BJ (cell line): ENCODE measurements at regions not wholly inside any gene's neighbourhood (a gene's known extent, or its start where the extent isn't known, plus 50 kb on each side); places are given as distances from the start of the nearest gene placed in this dataset.

Experiments used
- CTCF ChIA-PET: fragments of 350-600 bp; formaldehyde crosslinking; extraction: SDS; loops from one replicate; lab custom pipeline; 2021; ENCODE audit warnings: antibody characterized with exemption, inconsistent platforms; lab: Yijun Ruan, JAX
- POLR2A ChIA-PET: fragments of 300-600 bp; sonication (Branson Sonifier 250); formaldehyde crosslinking; extraction: SDS; loops from one replicate; lab custom pipeline; 2021; ENCODE audit warnings: antibody characterized with exemption; lab: Charles Lee
- DNase-seq: peaks from one replicate; pipeline ENCODE4 v3.0.0-alpha.2; 2011; ENCODE audit warnings: low read depth
- H3K27me3 ChIP-seq: 2 replicates; pipeline ENCODE4 v1.6.0; 2011; ENCODE audit warnings: low read length; ENCODE audit not compliant: control insufficient read depth, insufficient read depth
- H3K36me3 ChIP-seq: 2 replicates; pipeline ENCODE4 v1.5.1; 2011; ENCODE audit warnings: low read length; ENCODE audit not compliant: control insufficient read depth, insufficient read depth
- H3K4me3 ChIP-seq: 2 replicates; pipeline ENCODE4 v1.5.1; 2011; ENCODE audit warnings: low read depth, mild to moderate bottlenecking, control low read depth, low read length
- TF ChIP-seq, protein P1 (sequence below): IDR thresholded peaks from 2 replicates; pipeline ENCODE4 v1.5.1; 2011; ENCODE audit warnings: low read depth, mild to moderate bottlenecking, control low read depth, inconsistent platforms, low read length, moderate library complexity; ENCODE audit not compliant: insufficient read depth

- no peak for DNase-seq
- no peaks in the 10 kb centered on the region for H3K27me3 ChIP-seq
- H3K4me3 ChIP-seq, result no peak overlapping the region
- ChIA-PET POLR2A (no interaction called here), CTCF (interaction anchor here (0.9 kb wide), 1 partner anchor 28 kb away, joined by 3 read pairs; no protein-coding TSS in a partner anchor)
- TF ChIP-seq, protein P1, sequence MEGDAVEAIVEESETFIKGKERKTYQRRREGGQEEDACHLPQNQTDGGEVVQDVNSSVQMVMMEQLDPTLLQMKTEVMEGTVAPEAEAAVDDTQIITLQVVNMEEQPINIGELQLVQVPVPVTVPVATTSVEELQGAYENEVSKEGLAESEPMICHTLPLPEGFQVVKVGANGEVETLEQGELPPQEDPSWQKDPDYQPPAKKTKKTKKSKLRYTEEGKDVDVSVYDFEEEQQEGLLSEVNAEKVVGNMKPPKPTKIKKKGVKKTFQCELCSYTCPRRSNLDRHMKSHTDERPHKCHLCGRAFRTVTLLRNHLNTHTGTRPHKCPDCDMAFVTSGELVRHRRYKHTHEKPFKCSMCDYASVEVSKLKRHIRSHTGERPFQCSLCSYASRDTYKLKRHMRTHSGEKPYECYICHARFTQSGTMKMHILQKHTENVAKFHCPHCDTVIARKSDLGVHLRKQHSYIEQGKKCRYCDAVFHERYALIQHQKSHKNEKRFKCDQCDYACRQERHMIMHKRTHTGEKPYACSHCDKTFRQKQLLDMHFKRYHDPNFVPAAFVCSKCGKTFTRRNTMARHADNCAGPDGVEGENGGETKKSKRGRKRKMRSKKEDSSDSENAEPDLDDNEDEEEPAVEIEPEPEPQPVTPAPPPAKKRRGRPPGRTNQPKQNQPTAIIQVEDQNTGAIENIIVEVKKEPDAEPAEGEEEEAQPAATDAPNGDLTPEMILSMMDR, result no peak
- H3K36me3 ChIP-seq, result no peaks in the 10 kb centered on the region
Measured at GRCh38 chr6:163789199-163789810, 374.8 kb downstream of the QKI start.

GRCh38 chr6:163786995-163787671 lies 372.6 kb downstream of the QKI start:
- DNase-seq, result no peak
- H3K27me3 ChIP-seq, result no peaks in the 10 kb centered on the region
- POLR2A ChIA-PET, result no interaction called here
- TF ChIP-seq, protein P1, result no peak
- no peaks in the 10 kb centered on the region for H3K36me3 ChIP-seq
- CTCF ChIA-PET, result no interaction called here
- no peak overlapping the region for H3K4me3 ChIP-seq

GRCh38 chr6:163782436-163783003 lies 368.0 kb downstream of the QKI start:
- TF ChIP-seq, protein P1, result no peak
- POLR2A ChIA-PET, result no interaction called here

GRCh38 chr6:163780994-163781393 lies 366.5 kb downstream of the QKI start:
- Histone ChIP-seq H3K4me3 (no peak overlapping the region), H3K27me3 (no peaks in the 10 kb centered on the region), H3K36me3 (no peaks in the 10 kb centered on the region)
- no peak for DNase-seq
- CTCF ChIA-PET, result no interaction called here
- TF ChIP-seq, protein P1, result no peak
- POLR2A ChIA-PET, result no interaction called here

More at GRCh38 chr6:163782436-163783003, 368.0 kb downstream of the QKI start:
- Histone ChIP-seq H3K4me3 (no peak overlapping the region), H3K27me3 (no peaks in the 10 kb centered on the region), H3K36me3 (no peaks in the 10 kb centered on the region)
- no peak for DNase-seq
- CTCF ChIA-PET, result interaction anchor here (0.7 kb wide), 1 partner anchor 225 kb away, joined by 3 read pairs; no protein-coding TSS in a partner anchor

DNA sequence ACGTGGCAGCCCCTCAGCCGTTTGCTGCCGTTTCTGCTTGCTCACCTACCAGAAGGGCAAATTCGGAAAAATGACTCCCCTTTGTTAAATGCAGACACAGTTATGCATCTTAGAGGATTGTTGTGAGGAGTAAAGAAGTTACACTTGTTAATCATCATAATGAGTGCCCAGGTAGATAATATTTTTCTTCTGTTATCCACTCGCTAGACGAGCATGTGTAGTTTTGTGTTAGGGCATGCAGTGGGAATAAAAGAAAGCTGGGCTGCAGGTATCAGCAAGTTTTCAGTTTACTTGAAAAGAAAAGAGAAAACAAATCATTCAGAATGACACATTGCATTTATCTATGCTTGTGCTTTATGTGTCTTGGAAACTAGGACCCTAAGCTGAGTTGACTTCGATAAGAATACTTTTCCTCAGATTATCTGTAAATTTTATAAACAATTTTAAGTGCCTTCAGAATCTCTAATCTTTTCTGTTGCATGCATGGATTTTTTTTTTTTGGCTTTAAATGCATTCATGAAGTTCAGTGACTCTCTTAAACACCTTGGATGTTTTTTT lies 365.3 kb downstream of the QKI start:
- CTCF ChIA-PET, result no interaction called here

More for the DNA sequence above, 365.3 kb downstream of the QKI start:
- Histone ChIP-seq H3K27me3 (no peaks in the 10 kb centered on the region), H3K36me3 (no peaks in the 10 kb centered on the region), H3K4me3 (no peak overlapping the region)
- TF ChIP-seq, protein P1, result no peak
- POLR2A ChIA-PET, result no interaction called here
- DNase-seq, result no peak
